ENCODE measurements at regions not wholly inside any gene's neighbourhood (a gene's known extent, or its start where the extent isn't known, plus 50 kb on each side); places are given as distances from the start of the nearest gene placed in this dataset.

DNA sequence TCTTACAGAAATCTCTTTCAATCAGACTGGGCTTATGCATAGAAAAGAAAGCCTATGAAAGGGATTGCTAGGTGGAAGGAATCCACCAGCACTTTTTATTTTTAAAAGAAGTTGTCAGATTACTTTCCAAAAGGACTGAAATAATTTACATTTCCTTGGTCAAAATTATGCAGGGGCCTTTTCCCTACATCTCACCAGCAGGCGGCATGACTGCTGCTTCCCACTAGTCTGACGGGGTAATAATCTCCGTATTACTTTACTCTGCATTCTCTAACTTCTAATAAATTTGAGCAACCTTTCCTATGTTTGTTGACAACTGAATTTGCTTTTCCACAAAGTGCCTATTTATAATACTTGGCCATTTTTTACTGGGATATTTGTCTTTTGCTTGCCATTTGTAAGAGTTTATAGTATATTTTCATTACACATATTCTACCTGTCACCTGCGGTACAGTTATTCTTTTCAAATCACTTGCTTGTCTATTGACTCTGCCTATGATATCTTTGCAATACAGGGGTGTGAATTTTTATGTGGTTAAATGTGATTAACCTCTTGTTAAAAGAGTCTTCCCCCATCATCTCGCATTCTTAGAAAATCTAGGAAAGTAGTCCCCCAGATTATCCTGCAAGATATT is 51.9 kb upstream of the USP47 start:
- Histone ChIP-seq H2AFZ (ENCODE audit: low read depth) (no peak overlapping the region), H3K9me3 (no peaks in the 10 kb centered on the region), H4K20me1 (ENCODE audit: insufficient read depth) (no peaks in the 10 kb centered on the region), H3K4me3 (ENCODE audit: low read depth in 2 of 2, low read length in 1 of 2) (no peak overlapping the region), H3K4me2 (no peak overlapping the region), H3K9me2 (no peaks in the 10 kb centered on the region), H3K36me3 (replicated peaks in 1 of 2; ENCODE audit: control insufficient read depth in 1 of 2, insufficient read depth in 2 of 2, low read length in 1 of 2) (no peaks in the 10 kb centered on the region), H3K79me2 (ENCODE audit: insufficient read depth) (no peaks in the 10 kb centered on the region), H3K27ac (ENCODE audit: low read depth in 2 of 2, low read length in 1 of 2) (no peak overlapping the region), H3K4me1 (ENCODE audit: control insufficient read depth in 1 of 2, insufficient read depth in 2 of 2, low read depth in 1 of 2, low read length in 1 of 2) (no peaks in the 10 kb centered on the region; a peak in 1 of 4 replicates), H3F3A (replicated peaks; ENCODE audit: insufficient read depth) (peaks cover 5% of the 10 kb centered on the region), H3K27me3 (ENCODE audit: insufficient read depth) (no peaks in the 10 kb centered on the region), H3K9ac (no peak overlapping the region)
- ChIA-PET POLR2A (no interaction called here), CTCF (no interaction called here)
- peak; percentile 33 for DNase-seq
- WGBS (ENCODE audit: low lambda C conversion rate), result 59% methylated on average over 5 of the region's 5 CpGs
- TF ChIP-seq, protein P1, sequence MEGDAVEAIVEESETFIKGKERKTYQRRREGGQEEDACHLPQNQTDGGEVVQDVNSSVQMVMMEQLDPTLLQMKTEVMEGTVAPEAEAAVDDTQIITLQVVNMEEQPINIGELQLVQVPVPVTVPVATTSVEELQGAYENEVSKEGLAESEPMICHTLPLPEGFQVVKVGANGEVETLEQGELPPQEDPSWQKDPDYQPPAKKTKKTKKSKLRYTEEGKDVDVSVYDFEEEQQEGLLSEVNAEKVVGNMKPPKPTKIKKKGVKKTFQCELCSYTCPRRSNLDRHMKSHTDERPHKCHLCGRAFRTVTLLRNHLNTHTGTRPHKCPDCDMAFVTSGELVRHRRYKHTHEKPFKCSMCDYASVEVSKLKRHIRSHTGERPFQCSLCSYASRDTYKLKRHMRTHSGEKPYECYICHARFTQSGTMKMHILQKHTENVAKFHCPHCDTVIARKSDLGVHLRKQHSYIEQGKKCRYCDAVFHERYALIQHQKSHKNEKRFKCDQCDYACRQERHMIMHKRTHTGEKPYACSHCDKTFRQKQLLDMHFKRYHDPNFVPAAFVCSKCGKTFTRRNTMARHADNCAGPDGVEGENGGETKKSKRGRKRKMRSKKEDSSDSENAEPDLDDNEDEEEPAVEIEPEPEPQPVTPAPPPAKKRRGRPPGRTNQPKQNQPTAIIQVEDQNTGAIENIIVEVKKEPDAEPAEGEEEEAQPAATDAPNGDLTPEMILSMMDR (IDR thresholded peaks at IDR 0.05), result peak; percentile 69
- TF ChIP-seq RAD21 (IDR thresholded peaks at IDR 0.05; ENCODE audit: low read length) (peak; percentile 58), TCF12 (IDR thresholded peaks at IDR 0.05) (no peak), SMC3 (IDR thresholded peaks at IDR 0.05; ENCODE audit: low read depth, low read length) (peak; percentile 48)

DNA sequence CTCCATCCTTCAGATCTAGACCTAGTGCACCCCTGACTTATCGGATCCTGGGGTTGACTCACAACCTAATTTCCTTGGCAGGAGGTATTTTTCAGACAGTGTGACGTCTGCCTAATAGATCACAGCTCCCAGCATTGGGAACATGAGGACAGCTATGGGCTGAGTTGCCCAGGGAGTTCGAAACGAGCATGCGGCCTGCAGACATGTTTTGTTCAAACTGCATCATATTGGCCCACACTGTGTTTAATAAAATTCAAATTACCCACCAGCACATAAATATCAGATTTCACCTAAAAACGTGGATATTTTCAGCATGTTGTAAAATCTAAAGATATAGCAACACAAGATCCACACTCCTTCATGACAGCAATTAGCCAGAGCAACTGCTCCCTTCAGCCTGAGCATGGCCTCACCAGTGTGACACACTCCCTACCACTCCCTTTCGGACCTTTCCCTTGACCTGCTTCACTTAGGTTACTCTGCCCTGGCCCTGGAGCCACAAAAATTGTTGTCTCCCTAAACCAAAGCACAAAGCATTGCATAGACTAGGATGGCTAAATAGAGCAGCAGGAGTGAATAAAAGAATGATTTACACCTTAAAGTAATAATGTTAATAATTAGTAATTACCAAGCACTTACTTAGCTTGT is 53.6 kb upstream of the USP47 start:
- Histone ChIP-seq H3K9ac (no peak overlapping the region), H2AFZ (ENCODE audit: low read depth) (no peak overlapping the region), H3K4me1 (ENCODE audit: control insufficient read depth in 1 of 2, insufficient read depth in 2 of 2, low read depth in 1 of 2, low read length in 1 of 2) (no peaks in the 10 kb centered on the region; a peak in 1 of 4 replicates), H4K20me1 (ENCODE audit: insufficient read depth) (no peaks in the 10 kb centered on the region), H3K4me3 (ENCODE audit: low read depth in 2 of 2, low read length in 1 of 2) (no peak overlapping the region), H3K79me2 (ENCODE audit: insufficient read depth) (no peaks in the 10 kb centered on the region), H3F3A (replicated peaks; ENCODE audit: insufficient read depth) (peaks cover 5% of the 10 kb centered on the region), H3K9me3 (no peaks in the 10 kb centered on the region), H3K4me2 (no peak overlapping the region), H3K9me2 (no peaks in the 10 kb centered on the region), H3K27me3 (ENCODE audit: insufficient read depth) (no peaks in the 10 kb centered on the region), H3K27ac (ENCODE audit: low read depth in 2 of 2, low read length in 1 of 2) (no peak overlapping the region), H3K36me3 (replicated peaks in 1 of 2; ENCODE audit: control insufficient read depth in 1 of 2, insufficient read depth in 2 of 2, low read length in 1 of 2) (no peaks in the 10 kb centered on the region)
- TF ChIP-seq MXI1 (IDR thresholded peaks at IDR 0.05; ENCODE audit: low read depth, low read length) (no peak), FOXM1 (IDR thresholded peaks at IDR 0.05; ENCODE audit: low read depth) (no peak), RAD21 (IDR thresholded peaks at IDR 0.05; ENCODE audit: low read length) (no peak), TEAD4 (IDR thresholded peaks at IDR 0.05; ENCODE audit: borderline replicate concordance, insufficient read depth) (no peak), MAX (IDR thresholded peaks at IDR 0.05; ENCODE audit: low read depth) (no peak), TCF12 (IDR thresholded peaks at IDR 0.05) (no peak), POLR2AphosphoS5 (IDR thresholded peaks at IDR 0.05; ENCODE audit: low read depth, low read length) (no peak), FOSL2 (IDR thresholded peaks at IDR 0.05; ENCODE audit: borderline replicate concordance, low read depth) (no peak), EP300 (IDR thresholded peaks at IDR 0.05; ENCODE audit: borderline replicate concordance in 1 of 2, low read depth in 1 of 2, low read length in 1 of 2) (no peak), YY1 (IDR thresholded peaks at IDR 0.05; ENCODE audit: low read depth) (no peak), JUND (IDR thresholded peaks at IDR 0.05) (no peak), SMC3 (IDR thresholded peaks at IDR 0.05; ENCODE audit: low read depth, low read length) (no peak), REST (IDR thresholded peaks at IDR 0.05; ENCODE audit: low read depth, low read length) (no peak)
- TF ChIP-seq, protein P2, sequence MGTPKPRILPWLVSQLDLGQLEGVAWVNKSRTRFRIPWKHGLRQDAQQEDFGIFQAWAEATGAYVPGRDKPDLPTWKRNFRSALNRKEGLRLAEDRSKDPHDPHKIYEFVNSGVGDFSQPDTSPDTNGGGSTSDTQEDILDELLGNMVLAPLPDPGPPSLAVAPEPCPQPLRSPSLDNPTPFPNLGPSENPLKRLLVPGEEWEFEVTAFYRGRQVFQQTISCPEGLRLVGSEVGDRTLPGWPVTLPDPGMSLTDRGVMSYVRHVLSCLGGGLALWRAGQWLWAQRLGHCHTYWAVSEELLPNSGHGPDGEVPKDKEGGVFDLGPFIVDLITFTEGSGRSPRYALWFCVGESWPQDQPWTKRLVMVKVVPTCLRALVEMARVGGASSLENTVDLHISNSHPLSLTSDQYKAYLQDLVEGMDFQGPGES (IDR thresholded peaks at IDR 0.05; ENCODE audit: low read depth, low read length), result no peak
- TF ChIP-seq, protein P1 (IDR thresholded peaks at IDR 0.05), result no peak
- WGBS (ENCODE audit: low lambda C conversion rate), result 52% methylated on average over 7 of the region's 7 CpGs
- ChIA-PET CTCF (interaction anchor here (0.5 to 4.5 kb wide), 76 partner anchors 11 to 1464 kb away, joined by 3 to 95 read pairs (median 4); partner anchors contain the start of gene USP47), POLR2A (interaction anchor here (0.6 to 1.5 kb wide), 3 partner anchors 760 to 979 kb away, joined by 3 to 5 read pairs (median 4); partner anchors contain the start of gene EIF4G2)
- no peak for DNase-seq

All from SK-N-SH (cell line).